ENCODE measurements at regions not wholly inside any gene's neighbourhood (a gene's known extent, or its start where the extent isn't known, plus 50 kb on each side); places are given as distances from the start of the nearest gene placed in this dataset.

- Histone ChIP-seq H3K4me1 (peaks cover 0 to 7% (median 0%) of the 10 kb centered on the region in 12 donors), H3K36me3 (no peaks in the 10 kb centered on the region), H3K27ac (no peak overlapping the region), H3K9me3 (no peaks in the 10 kb centered on the region), H3K4me3 (no peak overlapping the region), H3K27me3 (no peaks in the 10 kb centered on the region)
- WGBS, 4 donors = 77 to 92% (median 88%) methylated on average over 3 of the region's 3 CpGs
- TF ChIP-seq POLR2A (IDR thresholded peaks at IDR 0.05) = no peak
- no peak for TF ChIP-seq CTCF (IDR thresholded peaks at IDR 0.05)
- DNase-seq (no peak), ATAC-seq (no peak)
- intact Hi-C loops (cut with DNase I) = loop anchor here in 1 of 10 donors (5.0 kb wide), 1 partner anchor 126 kb away; no protein-coding TSS in a partner anchor
Measured at GRCh38 chr18:54033052-54033451, 191.4 kb downstream of the MBD2 start.

GRCh38 chr18:54032412-54032811 lies 192.1 kb downstream of the MBD2 start:
- TF ChIP-seq CTCF (IDR thresholded peaks at IDR 0.05) (no peak), POLR2A (IDR thresholded peaks at IDR 0.05) (no peak)
- DNase-seq (no peak), ATAC-seq (peak in 1 of 4 donors; percentile 36)
- intact Hi-C loops (cut with DNase I) = loop anchor here in 1 of 10 donors (5.0 kb wide), 1 partner anchor 125 kb away; no protein-coding TSS in a partner anchor
- H3K4me1 ChIP-seq = peaks cover 0 to 7% (median 0%) of the 10 kb centered on the region in 12 donors
- H3K27me3 ChIP-seq = no peaks in the 10 kb centered on the region
- H3K9me3 ChIP-seq = no peaks in the 10 kb centered on the region
- H3K27ac ChIP-seq = no peak overlapping the region
- no peaks in the 10 kb centered on the region for H3K36me3 ChIP-seq
- no peak overlapping the region for H3K4me3 ChIP-seq

- H3K27me3 ChIP-seq = no peaks in the 10 kb centered on the region
- peak in 3 of 4 donors; percentile 58 to 82 (median 74) for ATAC-seq
- H3K9me3 ChIP-seq = no peaks in the 10 kb centered on the region
- no peaks in the 10 kb centered on the region for H3K36me3 ChIP-seq
- H3K4me3 ChIP-seq = no peak overlapping the region
- peaks cover 0 to 7% (median 0%) of the 10 kb centered on the region in 12 donors for H3K4me1 ChIP-seq
- no peak for TF ChIP-seq POLR2A (IDR thresholded peaks at IDR 0.05)
- TF ChIP-seq CTCF (IDR thresholded peaks at IDR 0.05) = no peak
- intact Hi-C loops (cut with DNase I) = loop anchor here in 1 of 10 donors (5.0 kb wide), 1 partner anchor 124 kb away; no protein-coding TSS in a partner anchor
- DNase-seq = no peak
- H3K27ac ChIP-seq = no peak overlapping the region
Measured at GRCh38 chr18:54031243-54031642, 193.2 kb downstream of the MBD2 start.

GRCh38 chr18:54030434-54030833 lies 194.0 kb downstream of the MBD2 start:
- no peak overlapping the region for H3K4me3 ChIP-seq
- no peaks in the 10 kb centered on the region for H3K36me3 ChIP-seq
- H3K9me3 ChIP-seq = no peaks in the 10 kb centered on the region
- peaks cover 0 to 7% (median 0%) of the 10 kb centered on the region in 12 donors for H3K4me1 ChIP-seq
- WGBS, 4 donors = 45 to 68% (median 47%) methylated on average over 2 of the region's 2 CpGs
- DNase-seq = no peak
- TF ChIP-seq CTCF (IDR thresholded peaks at IDR 0.05) (no peak), POLR2A (IDR thresholded peaks at IDR 0.05) (no peak)
- intact Hi-C loops (cut with DNase I) = loop anchor here in 1 of 10 donors (5.0 kb wide), 1 partner anchor 123 kb away; no protein-coding TSS in a partner anchor
- no peak overlapping the region for H3K27ac ChIP-seq
- ATAC-seq = no peak
- H3K27me3 ChIP-seq = no peaks in the 10 kb centered on the region
